Tibial nerve (tissue), 4 donors: ENCODE measurements at regions not wholly inside any gene's neighbourhood (a gene's known extent, or its start where the extent isn't known, plus 50 kb on each side); places are given as distances from the start of the nearest gene placed in this dataset.
"Not testable (repeated sequence)": the region's sequence is repeated elsewhere in the genome, so short reads cannot be mapped to it uniquely, and the experiment has no call there.

Experiments
- DNase-seq, 2 donors: peaks; one replicate each; pipeline ENCODE4 v3.0.0-alpha.2; 2019; ENCODE audit warnings: low spot score in 2 of 2
- H3K27ac ChIP-seq, 4 donors: fragments of 200-600 bp; sonication (generic) in 3 of 4; one replicate each; pipeline ENCODE4 v1.5.1; 2017 to 2019; ENCODE audit warnings: mild to moderate bottlenecking in 1 of 4
- H3K27me3 ChIP-seq, 2 donors: fragments of 200-600 bp; sonication (generic) in 1 of 2; one replicate each; pipeline versions ENCODE4 v1.5.1 to v1.6.0; 2017 to 2019
- H3K36me3 ChIP-seq, 3 donors: fragments of 200-600 bp; sonication (generic); one replicate each; pipeline ENCODE4 v1.5.1; 2018 to 2019
- H3K4me1 ChIP-seq, 4 donors: fragments of 200-600 bp; sonication (generic) in 3 of 4; one replicate each; pipeline ENCODE4 v1.5.1; 2017 to 2019
- H3K4me3 ChIP-seq, 4 donors: fragments of 200-600 bp; sonication (generic) in 3 of 4; one replicate each; pipeline ENCODE4 v1.5.1; 2017 to 2019; ENCODE audit warnings: mild to moderate bottlenecking in 1 of 4, moderate library complexity in 1 of 4
- H3K9me3 ChIP-seq, 4 donors: fragments of 200-600 bp; sonication (generic) in 3 of 4; one replicate each; pipeline ENCODE4 v1.5.1; 2017 to 2019
- CTCF ChIP-seq, 5 experiments: fragments of 200-600 bp in 3 of 5; fragments of 450-650 bp in 2 of 5; sonication (generic) in 3 of 5; IDR thresholded peaks; one replicate each; pipeline ENCODE4 v1.5.1; 2016 to 2019; ENCODE audit warnings: antibody characterized with exemption in 5 of 5, mild to moderate bottlenecking in 3 of 5, moderate library complexity in 2 of 5
- EP300 ChIP-seq, 2 donors: sonication (generic); formaldehyde crosslinking; IDR thresholded peaks; one replicate each; pipeline ENCODE4 v1.6.1; 2017; ENCODE audit warnings: antibody characterized with exemption in 2 of 2, mild to moderate bottlenecking in 1 of 2
- POLR2A ChIP-seq, 2 donors: fragments of 450-650 bp; IDR thresholded peaks; one replicate each; pipeline ENCODE4 v1.6.1; 2017; ENCODE audit warnings: antibody characterized with exemption in 2 of 2, mild to moderate bottlenecking in 2 of 2, moderate library complexity in 2 of 2
- WGBS, 2 donors: methylation state at CpG; one replicate each; pipeline ENCODE4 v1.1.5; 2018; 5-methylcytosine and 5-hydroxymethylcytosine counted together

DNA sequence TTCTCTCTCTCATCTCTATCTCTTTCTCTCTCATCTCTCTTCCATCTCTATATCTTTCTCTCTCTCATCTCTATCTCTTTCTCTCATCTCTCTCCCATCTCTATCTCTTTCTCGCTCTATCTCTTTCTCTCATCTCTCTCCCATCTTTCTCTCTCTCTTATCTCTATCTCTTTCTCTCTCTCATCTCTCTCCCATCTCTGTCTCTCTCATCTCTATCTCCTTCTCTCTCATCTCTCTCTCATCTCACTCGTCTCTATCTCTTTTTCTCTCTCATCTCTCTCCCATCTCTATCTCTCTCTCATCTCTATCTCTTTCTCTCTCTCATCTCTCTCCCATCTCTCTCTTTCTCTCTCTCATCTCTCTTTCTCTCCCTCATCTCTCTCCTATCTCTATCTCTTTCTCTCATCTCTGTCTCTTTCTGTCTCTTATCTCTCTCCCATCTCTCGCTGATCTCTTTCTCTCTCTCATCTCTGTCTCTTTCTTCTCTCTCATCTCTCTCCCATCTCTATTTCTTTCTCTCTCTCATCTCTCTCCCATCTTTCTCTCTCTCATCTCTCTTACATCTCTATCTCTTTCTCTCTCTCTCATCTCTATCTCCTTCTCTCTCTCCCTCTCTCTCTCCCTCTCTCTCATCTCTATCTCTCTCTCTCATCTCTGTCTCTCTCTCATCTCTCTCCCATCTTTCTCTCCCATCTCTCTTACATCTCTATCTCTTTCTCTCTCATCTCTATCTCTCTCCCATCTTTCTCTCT is 388.7 kb downstream of the NPHP4 start:
- DNase-seq, result no peak
- no peak overlapping the region for H3K27ac ChIP-seq
- H3K9me3 ChIP-seq, result peaks cover 0 to 10% (median 2%) of the 10 kb centered on the region in 4 donors
- H3K36me3 ChIP-seq, result no peaks in the 10 kb centered on the region
- H3K27me3 ChIP-seq, result no peaks in the 10 kb centered on the region
- TF ChIP-seq EP300 (IDR thresholded peaks at IDR 0.05) (no peak), POLR2A (IDR thresholded peaks at IDR 0.05) (no peak), CTCF (IDR thresholded peaks at IDR 0.05) (no peak)
- WGBS, 2 donors, result 87% methylated on average over 3 of the region's 3 CpGs
- H3K4me3 ChIP-seq, result no peak overlapping the region
- peaks cover 0 to 2% (median 0%) of the 10 kb centered on the region in 4 donors for H3K4me1 ChIP-seq

DNA sequence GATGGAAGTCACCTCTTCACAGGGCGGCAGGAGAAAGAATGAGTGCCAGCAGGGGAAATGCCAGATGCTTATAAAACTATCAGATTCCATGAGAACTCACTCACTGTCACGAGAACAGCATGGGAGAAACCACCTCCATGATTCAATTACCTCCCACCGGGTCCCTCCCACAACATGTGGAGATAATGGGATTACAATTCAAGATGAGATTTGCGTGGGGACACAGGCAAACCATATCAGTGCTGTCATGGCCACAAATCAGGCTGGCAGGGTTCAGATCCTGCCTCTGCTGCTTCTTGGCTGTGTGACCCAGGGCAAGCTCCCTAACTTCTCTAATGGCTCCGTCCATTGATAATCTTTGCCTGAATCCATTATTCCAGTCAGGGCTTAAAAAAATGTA is 389.5 kb downstream of the NPHP4 start:
- not testable (repeated sequence) for H3K9me3 ChIP-seq, H3K27ac ChIP-seq, DNase-seq, H3K4me3 ChIP-seq, H3K4me1 ChIP-seq, H3K36me3 ChIP-seq, H3K27me3 ChIP-seq
- 36 to 49% methylated on average over 5 of the region's 5 CpGs for WGBS, 2 donors

DNA sequence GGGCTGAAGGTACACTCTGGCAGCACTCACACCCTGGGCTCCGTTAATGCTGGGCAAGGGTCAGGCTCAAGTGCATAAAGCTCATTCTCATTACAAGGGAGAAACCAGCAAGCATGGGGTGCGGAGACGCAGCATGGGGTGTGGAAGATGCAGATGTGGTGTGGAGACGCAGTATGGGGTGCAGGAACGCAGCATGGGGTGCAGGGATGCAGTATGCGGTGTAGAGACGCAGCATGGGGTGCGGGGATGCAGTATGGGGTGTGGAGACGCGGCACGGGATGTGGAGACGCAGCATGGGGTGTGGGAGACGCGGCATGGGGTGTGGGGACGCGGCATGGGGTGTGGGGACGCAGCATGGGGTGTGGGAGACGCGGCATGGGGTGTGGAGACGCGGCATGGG is 390.7 kb downstream of the NPHP4 start:
- Histone ChIP-seq H3K9me3 (no peaks in the 10 kb centered on the region), H3K4me1 (peaks cover 0 to 16% (median 0%) of the 10 kb centered on the region in 4 donors), H3K27me3 (no peaks in the 10 kb centered on the region), H3K27ac (no peak overlapping the region), H3K36me3 (no peaks in the 10 kb centered on the region), H3K4me3 (no peak overlapping the region)
- WGBS, 2 donors, result 84 to 89% methylated on average over 21 of the region's 21 CpGs
- no peak for DNase-seq
- no peak for TF ChIP-seq EP300 (IDR thresholded peaks at IDR 0.05)
- no peak for TF ChIP-seq CTCF (IDR thresholded peaks at IDR 0.05)
- no peak for TF ChIP-seq POLR2A (IDR thresholded peaks at IDR 0.05)

DNA sequence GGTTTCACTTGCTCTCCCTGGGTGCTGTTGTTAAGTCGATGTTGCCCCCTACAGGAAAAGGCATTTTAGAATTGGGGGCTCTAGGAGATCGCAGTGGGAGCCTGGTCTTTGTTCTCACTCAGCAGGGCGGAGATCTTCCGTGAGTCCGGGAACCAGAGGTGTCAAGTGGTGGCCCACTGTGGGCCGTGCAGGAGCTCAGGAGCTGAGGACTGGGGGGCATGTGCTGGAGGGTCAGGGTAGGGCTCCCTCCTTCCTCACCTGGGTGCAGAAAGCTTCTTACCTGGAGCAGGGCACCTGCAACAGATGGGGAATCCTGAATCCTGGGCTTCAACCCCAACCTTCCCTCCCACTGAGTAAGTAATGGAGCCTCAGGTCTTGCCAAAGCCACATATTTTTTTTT is 392.7 kb downstream of the NPHP4 start:
- H3K27me3 ChIP-seq, result no peaks in the 10 kb centered on the region
- no peaks in the 10 kb centered on the region for H3K9me3 ChIP-seq
- WGBS, 2 donors, result 80 to 82% methylated on average over 6 of the region's 6 CpGs
- H3K4me1 ChIP-seq, result peaks cover 0 to 16% (median 0%) of the 10 kb centered on the region in 4 donors
- no peak for DNase-seq
- H3K36me3 ChIP-seq, result no peaks in the 10 kb centered on the region
- H3K4me3 ChIP-seq, result no peak overlapping the region
- no peak overlapping the region for H3K27ac ChIP-seq
- TF ChIP-seq EP300 (IDR thresholded peaks at IDR 0.05) (no peak), POLR2A (IDR thresholded peaks at IDR 0.05) (no peak), CTCF (IDR thresholded peaks at IDR 0.05) (no peak)

DNA sequence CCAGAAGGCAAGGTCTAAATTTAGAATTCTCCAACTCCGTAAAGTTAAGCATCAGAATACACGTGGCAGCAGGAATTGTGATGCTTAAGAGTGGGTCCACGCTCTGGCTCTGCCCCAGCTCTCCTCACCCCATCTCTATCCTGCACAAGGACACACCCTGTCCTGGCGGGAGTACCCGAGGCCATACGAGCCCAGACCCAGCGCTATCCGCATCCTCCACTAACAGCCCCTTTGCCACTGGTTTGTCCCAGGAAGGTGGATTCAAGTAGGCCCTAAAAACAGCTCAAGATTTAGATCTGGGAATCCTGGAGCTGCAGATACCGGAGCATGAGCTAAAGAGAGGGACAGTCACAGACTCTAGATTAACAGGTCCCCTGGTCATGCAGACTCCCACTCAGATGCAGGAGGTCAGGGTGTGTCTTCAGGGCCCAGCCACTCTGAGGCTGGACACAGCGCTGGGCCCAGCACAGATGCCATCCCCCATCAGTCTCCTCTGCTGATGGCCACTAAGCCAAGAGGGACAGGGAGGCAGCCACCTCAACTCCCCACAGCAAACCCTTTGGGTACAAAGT is 393.3 kb downstream of the NPHP4 start:
- H3K27ac ChIP-seq, result no peak overlapping the region
- TF ChIP-seq CTCF (IDR thresholded peaks at IDR 0.05) (no peak), POLR2A (IDR thresholded peaks at IDR 0.05) (no peak), EP300 (IDR thresholded peaks at IDR 0.05) (no peak)
- DNase-seq, result no peak
- no peaks in the 10 kb centered on the region for H3K9me3 ChIP-seq
- H3K27me3 ChIP-seq, result no peaks in the 10 kb centered on the region
- H3K36me3 ChIP-seq, result no peaks in the 10 kb centered on the region
- H3K4me1 ChIP-seq, result peaks cover 0 to 16% (median 0%) of the 10 kb centered on the region in 4 donors
- no peak overlapping the region for H3K4me3 ChIP-seq
- WGBS, 2 donors, result 70 to 74% methylated on average over 10 of the region's 10 CpGs
